ENCODE measurements at regions not wholly inside any gene's neighbourhood (a gene's known extent, or its start where the extent isn't known, plus 50 kb on each side); places are given as distances from the start of the nearest gene placed in this dataset.

DNA sequence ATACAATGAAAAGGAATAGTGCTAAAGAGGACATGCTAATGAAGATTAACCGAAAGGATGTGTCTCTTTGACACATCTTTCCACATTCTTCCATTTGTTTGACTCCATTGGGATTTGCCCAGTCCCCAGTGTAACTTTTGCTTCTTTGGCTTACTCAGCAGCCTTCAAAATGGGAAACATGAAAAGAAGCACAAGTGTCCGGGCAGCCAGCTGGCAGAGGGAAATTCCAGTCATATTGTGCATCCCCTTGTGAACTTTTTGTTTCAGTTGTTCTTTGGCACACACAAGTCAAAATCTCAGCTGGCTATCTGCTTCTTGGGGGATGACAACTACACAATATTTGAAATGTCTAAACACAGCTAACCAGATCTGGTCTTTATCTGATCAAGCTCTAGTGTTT is 157.4 kb downstream of the OGFRL1 start:
- Mint-ChIP-seq H3K4me1 (no peaks in the 10 kb centered on the region), H3K27me3 (no peaks in the 10 kb centered on the region), H3K4me3 (no peak overlapping the region), H3K27ac (no peak overlapping the region), H3K9me3 (peaks cover 0 to 5% (median 0%) of the 10 kb centered on the region in 7 donors), H3K36me3 (no peaks in the 10 kb centered on the region)
- Histone ChIP-seq H3K4me1 (ENCODE audit: control insufficient read depth, insufficient read depth, low read length, poor library complexity, severe bottlenecking) (no peaks in the 10 kb centered on the region), H3K4me3 (ENCODE audit: low read depth, low read length) (no peak overlapping the region), H3K27me3 (ENCODE audit: control insufficient read depth, insufficient read depth, low read length) (no peaks in the 10 kb centered on the region), H3K36me3 (ENCODE audit: control insufficient read depth, insufficient read depth, low read length) (no peaks in the 10 kb centered on the region), H3K27ac (ENCODE audit: insufficient read depth, low read length, poor library complexity, severe bottlenecking) (no peak overlapping the region), H3K9me3 (ENCODE audit: control insufficient read depth in 2 of 2, low read length in 2 of 2) (peaks cover 0 to 2% of the 10 kb centered on the region in 2 experiments)
- DNase-seq (no peak), ATAC-seq (ENCODE audit: low read depth in 2 of 2) (no peak)

DNA sequence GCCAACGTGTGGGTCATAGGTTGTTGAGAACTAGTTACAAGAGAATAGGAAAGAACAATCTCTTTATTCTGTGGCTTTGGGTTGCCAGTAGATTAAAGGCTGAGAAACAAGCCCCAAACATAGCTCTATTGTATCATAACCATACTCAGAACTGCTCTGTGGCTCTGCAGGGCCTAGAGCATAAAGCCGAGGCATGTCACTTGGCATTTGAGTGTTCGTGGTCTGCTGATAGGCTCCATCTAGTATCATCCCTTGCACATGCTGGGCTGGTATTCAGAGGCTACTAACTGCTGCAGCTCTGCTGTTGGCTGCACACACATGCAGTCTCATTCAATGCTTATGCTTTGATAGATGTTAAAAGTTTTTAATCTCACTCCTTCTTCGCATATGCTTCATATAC is 157.9 kb downstream of the OGFRL1 start:
- Histone ChIP-seq H3K4me1 (ENCODE audit: control insufficient read depth, insufficient read depth, low read length, poor library complexity, severe bottlenecking) (no peaks in the 10 kb centered on the region), H3K27me3 (ENCODE audit: control insufficient read depth, insufficient read depth, low read length) (no peaks in the 10 kb centered on the region), H3K36me3 (ENCODE audit: control insufficient read depth, insufficient read depth, low read length) (no peaks in the 10 kb centered on the region), H3K9me3 (ENCODE audit: control insufficient read depth in 2 of 2, low read length in 2 of 2) (peaks cover 0 to 2% of the 10 kb centered on the region in 2 experiments), H3K4me3 (ENCODE audit: low read depth, low read length) (no peak overlapping the region), H3K27ac (ENCODE audit: insufficient read depth, low read length, poor library complexity, severe bottlenecking) (no peak overlapping the region)
- DNase-seq (no peak), ATAC-seq (ENCODE audit: low read depth in 2 of 2) (no peak)
- Mint-ChIP-seq H3K27me3 (no peaks in the 10 kb centered on the region), H3K27ac (no peak overlapping the region), H3K4me1 (no peaks in the 10 kb centered on the region), H3K4me3 (no peak overlapping the region), H3K9me3 (peaks cover 0 to 5% (median 0%) of the 10 kb centered on the region in 7 donors), H3K36me3 (no peaks in the 10 kb centered on the region)

DNA sequence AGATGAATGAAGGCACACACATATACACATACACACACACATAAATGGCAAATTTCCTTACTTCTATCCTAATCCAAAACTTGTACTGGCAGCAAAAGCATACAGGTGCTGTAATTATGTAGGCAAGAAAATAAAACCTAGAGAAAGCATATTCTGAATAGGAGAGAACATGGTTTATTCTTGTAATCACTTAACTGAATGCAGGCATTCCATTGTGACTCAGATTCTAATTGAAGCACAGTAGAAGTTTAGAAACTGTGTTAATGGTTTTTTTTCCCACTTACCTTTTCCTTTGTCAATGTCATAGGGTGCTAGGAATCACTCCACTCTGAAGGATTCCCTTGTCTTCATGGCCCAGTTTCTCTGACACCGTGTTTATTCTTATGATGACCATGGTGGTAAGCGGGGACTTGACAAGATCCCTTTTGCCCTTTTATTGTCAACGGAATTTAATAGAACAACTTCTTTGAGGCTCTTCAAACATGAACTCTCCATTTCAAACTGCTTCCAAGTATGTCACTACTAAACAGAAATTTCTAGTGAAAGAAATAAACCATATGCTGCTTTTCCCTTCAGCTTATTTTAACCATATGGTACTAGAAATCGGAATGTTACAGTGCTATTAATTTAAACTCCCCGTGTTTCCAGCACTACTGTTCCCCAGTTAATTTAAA is 164.2 kb downstream of the OGFRL1 start:
- H3K4me3 Mint-ChIP-seq = no peak overlapping the region
- DNase-seq (no peak), ATAC-seq (ENCODE audit: low read depth in 2 of 2) (no peak)
- Histone ChIP-seq H3K27ac (ENCODE audit: insufficient read depth, low read length, poor library complexity, severe bottlenecking) (no peak overlapping the region), H3K27me3 (ENCODE audit: control insufficient read depth, insufficient read depth, low read length) (no peaks in the 10 kb centered on the region), H3K4me3 (ENCODE audit: low read depth, low read length) (no peak overlapping the region), H3K4me1 (ENCODE audit: control insufficient read depth, insufficient read depth, low read length, poor library complexity, severe bottlenecking) (no peaks in the 10 kb centered on the region), H3K9me3 (ENCODE audit: control insufficient read depth in 2 of 2, low read length in 2 of 2) (no peaks in the 10 kb centered on the region), H3K36me3 (ENCODE audit: control insufficient read depth, insufficient read depth, low read length) (no peaks in the 10 kb centered on the region)
- H3K9me3 Mint-ChIP-seq = peaks cover 0 to 3% (median 0%) of the 10 kb centered on the region in 7 donors
- no peaks in the 10 kb centered on the region for H3K4me1 Mint-ChIP-seq
- H3K36me3 Mint-ChIP-seq = no peaks in the 10 kb centered on the region
- no peaks in the 10 kb centered on the region for H3K27me3 Mint-ChIP-seq
- H3K27ac Mint-ChIP-seq = no peak overlapping the region

DNA sequence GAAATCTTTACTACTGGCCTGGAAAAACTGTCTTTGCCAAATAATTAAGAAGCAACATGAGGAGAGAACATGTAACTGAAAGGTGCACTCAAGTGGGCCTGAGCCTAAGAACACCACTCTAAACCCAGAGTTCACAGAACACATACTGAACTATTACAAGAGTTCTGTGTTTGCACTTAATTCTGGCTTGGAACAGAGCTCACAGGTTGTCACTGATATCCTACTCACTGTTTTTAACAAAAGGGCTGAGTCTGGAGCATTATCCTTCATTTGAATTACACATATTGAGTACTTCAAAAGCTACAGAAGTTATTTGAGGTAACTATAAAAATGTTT is 164.7 kb downstream of the OGFRL1 start:
- no peak for ATAC-seq (ENCODE audit: low read depth in 2 of 2)
- Histone ChIP-seq H3K4me1 (ENCODE audit: control insufficient read depth, insufficient read depth, low read length, poor library complexity, severe bottlenecking) (no peaks in the 10 kb centered on the region), H3K4me3 (ENCODE audit: low read depth, low read length) (no peak overlapping the region), H3K36me3 (ENCODE audit: control insufficient read depth, insufficient read depth, low read length) (no peaks in the 10 kb centered on the region), H3K9me3 (ENCODE audit: control insufficient read depth in 2 of 2, low read length in 2 of 2) (no peaks in the 10 kb centered on the region), H3K27me3 (ENCODE audit: control insufficient read depth, insufficient read depth, low read length) (no peaks in the 10 kb centered on the region), H3K27ac (ENCODE audit: insufficient read depth, low read length, poor library complexity, severe bottlenecking) (no peak overlapping the region)
- no peak for DNase-seq
- Mint-ChIP-seq H3K4me3 (no peak overlapping the region), H3K4me1 (no peaks in the 10 kb centered on the region), H3K27ac (no peak overlapping the region), H3K9me3 (peaks cover 0 to 3% (median 0%) of the 10 kb centered on the region in 7 donors), H3K36me3 (no peaks in the 10 kb centered on the region), H3K27me3 (no peaks in the 10 kb centered on the region)

DNA sequence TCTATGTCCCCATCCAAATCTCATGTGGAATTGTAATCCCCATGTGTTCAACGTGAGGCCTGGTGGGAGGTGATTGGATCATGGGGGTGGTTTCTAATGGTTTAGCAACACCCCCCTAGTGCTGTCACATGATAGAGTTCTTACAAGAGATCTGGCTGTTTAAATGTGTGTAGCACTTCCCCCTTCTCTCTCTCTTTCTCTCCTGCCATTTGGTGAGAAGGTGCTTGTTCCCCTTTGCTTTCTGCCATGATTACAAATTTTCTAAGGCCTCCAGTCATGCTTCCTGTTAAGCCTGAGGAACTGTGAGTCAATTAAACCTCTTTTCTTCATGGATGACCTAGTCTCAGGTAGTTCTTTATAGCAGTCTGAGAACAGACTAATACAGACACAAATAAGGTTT is 165.4 kb downstream of the OGFRL1 start:
- Histone ChIP-seq H3K27ac (ENCODE audit: insufficient read depth, low read length, poor library complexity, severe bottlenecking) (no peak overlapping the region), H3K4me3 (ENCODE audit: low read depth, low read length) (no peak overlapping the region), H3K9me3 (ENCODE audit: control insufficient read depth in 2 of 2, low read length in 2 of 2) (no peaks in the 10 kb centered on the region), H3K4me1 (ENCODE audit: control insufficient read depth, insufficient read depth, low read length, poor library complexity, severe bottlenecking) (no peaks in the 10 kb centered on the region), H3K27me3 (ENCODE audit: control insufficient read depth, insufficient read depth, low read length) (no peaks in the 10 kb centered on the region), H3K36me3 (ENCODE audit: control insufficient read depth, insufficient read depth, low read length) (no peaks in the 10 kb centered on the region)
- no peak overlapping the region for H3K27ac Mint-ChIP-seq
- H3K4me3 Mint-ChIP-seq = no peak overlapping the region
- H3K4me1 Mint-ChIP-seq = no peaks in the 10 kb centered on the region
- peaks cover 5% of the 10 kb centered on the region for H3K27me3 Mint-ChIP-seq
- H3K9me3 Mint-ChIP-seq = peaks cover 0 to 5% (median 0%) of the 10 kb centered on the region in 7 donors
- no peak for ATAC-seq (ENCODE audit: low read depth in 2 of 2)
- no peak for DNase-seq
- no peaks in the 10 kb centered on the region for H3K36me3 Mint-ChIP-seq

DNA sequence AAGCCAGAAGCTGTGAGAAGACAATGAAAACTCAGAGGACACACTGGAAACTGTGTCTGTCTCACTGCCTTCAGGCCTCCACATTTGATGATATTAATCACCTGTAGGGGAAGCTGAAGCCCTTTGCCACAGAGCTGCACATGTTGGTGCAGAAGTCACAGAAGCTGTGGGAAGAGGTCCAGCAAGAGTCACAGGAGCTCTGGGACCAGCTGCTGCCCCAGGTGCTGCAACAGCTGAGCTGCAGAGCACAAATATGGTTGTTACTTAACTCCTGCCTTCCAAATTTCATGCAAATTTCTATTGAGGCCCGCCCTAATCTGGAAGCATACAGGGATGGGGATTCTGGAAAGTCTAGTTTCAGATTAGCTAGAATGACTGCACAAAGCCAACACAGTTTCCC is 169.3 kb downstream of the OGFRL1 start:
- no peak overlapping the region for H3K27ac ChIP-seq (ENCODE audit: insufficient read depth, low read length, poor library complexity, severe bottlenecking)
- no peaks in the 10 kb centered on the region for H3K36me3 ChIP-seq (ENCODE audit: control insufficient read depth, insufficient read depth, low read length)
- H3K27ac Mint-ChIP-seq = no peak overlapping the region
- H3K27me3 Mint-ChIP-seq = peaks cover 5% of the 10 kb centered on the region
- H3K9me3 Mint-ChIP-seq = peaks cover 0 to 2% (median 0%) of the 10 kb centered on the region in 7 donors
- no peaks in the 10 kb centered on the region for H3K4me1 ChIP-seq (ENCODE audit: control insufficient read depth, insufficient read depth, low read length, poor library complexity, severe bottlenecking)
- DNase-seq = no peak
- peak overlapping the region in 1 of 4 donors; percentile 83 for H3K4me3 Mint-ChIP-seq
- H3K9me3 ChIP-seq (ENCODE audit: control insufficient read depth in 2 of 2, low read length in 2 of 2) = no peaks in the 10 kb centered on the region
- no peak for ATAC-seq (ENCODE audit: low read depth in 2 of 2)
- H3K27me3 ChIP-seq (ENCODE audit: control insufficient read depth, insufficient read depth, low read length) = no peaks in the 10 kb centered on the region
- H3K4me3 ChIP-seq (ENCODE audit: low read depth, low read length) = no peak overlapping the region
- H3K36me3 Mint-ChIP-seq = no peaks in the 10 kb centered on the region
- no peaks in the 10 kb centered on the region for H3K4me1 Mint-ChIP-seq

DNA sequence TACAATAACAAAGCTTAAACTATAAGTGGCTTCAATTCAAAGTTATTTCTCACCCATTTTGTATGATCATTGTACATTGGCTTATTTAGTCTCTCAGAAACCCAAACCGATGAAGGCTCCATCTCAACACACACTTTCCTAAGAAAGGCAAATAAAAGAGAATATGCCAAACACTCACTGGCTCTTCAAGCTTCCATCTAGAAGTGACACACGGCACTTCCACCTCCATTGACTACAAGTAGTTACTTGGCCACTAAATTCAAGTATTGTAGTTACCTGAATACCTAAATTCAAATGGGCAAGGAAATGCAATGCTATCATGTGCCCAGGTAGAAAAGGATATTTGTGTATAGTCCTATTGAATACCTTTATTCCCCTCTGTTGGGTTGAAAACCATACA is 170.6 kb downstream of the OGFRL1 start:
- peaks cover 5% of the 10 kb centered on the region for H3K27me3 Mint-ChIP-seq
- no peak overlapping the region for H3K27ac ChIP-seq (ENCODE audit: insufficient read depth, low read length, poor library complexity, severe bottlenecking)
- H3K36me3 Mint-ChIP-seq = no peaks in the 10 kb centered on the region
- H3K27ac Mint-ChIP-seq = no peak overlapping the region
- no peaks in the 10 kb centered on the region for H3K27me3 ChIP-seq (ENCODE audit: control insufficient read depth, insufficient read depth, low read length)
- H3K4me1 ChIP-seq (ENCODE audit: control insufficient read depth, insufficient read depth, low read length, poor library complexity, severe bottlenecking) = no peaks in the 10 kb centered on the region
- peaks cover 0 to 4% (median 2%) of the 10 kb centered on the region in 7 donors for H3K9me3 Mint-ChIP-seq
- ATAC-seq (ENCODE audit: low read depth in 2 of 2) (no peak), DNase-seq (no peak)
- H3K4me1 Mint-ChIP-seq = no peaks in the 10 kb centered on the region
- no peak overlapping the region for H3K4me3 ChIP-seq (ENCODE audit: low read depth, low read length)
- no peak overlapping the region for H3K4me3 Mint-ChIP-seq
- no peaks in the 10 kb centered on the region for H3K36me3 ChIP-seq (ENCODE audit: control insufficient read depth, insufficient read depth, low read length)
- H3K9me3 ChIP-seq (ENCODE audit: control insufficient read depth in 2 of 2, low read length in 2 of 2) = no peaks in the 10 kb centered on the region

DNA sequence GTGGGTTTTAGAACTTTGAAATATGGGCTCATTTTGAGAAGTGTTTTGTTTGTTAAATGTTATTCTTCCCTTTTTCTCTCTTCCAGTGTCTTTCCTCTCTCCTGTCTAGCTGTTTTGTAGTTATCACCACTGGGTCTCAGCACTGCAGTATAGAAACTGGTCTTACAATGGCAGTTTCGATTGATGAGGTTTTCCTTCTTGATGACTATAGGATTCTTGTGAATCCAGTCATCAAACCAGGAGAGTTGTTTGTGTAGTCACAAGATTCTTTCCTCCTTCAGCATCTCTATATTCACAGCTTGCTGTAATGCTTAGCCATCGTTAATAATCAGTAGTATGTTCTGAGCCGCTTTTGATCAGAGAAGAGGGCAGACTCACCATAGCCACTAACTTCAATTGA is 172.3 kb downstream of the OGFRL1 start:
- DNase-seq (no peak), ATAC-seq (ENCODE audit: low read depth in 2 of 2) (no peak)
- Histone ChIP-seq H3K36me3 (ENCODE audit: control insufficient read depth, insufficient read depth, low read length) (no peaks in the 10 kb centered on the region), H3K9me3 (ENCODE audit: control insufficient read depth in 2 of 2, low read length in 2 of 2) (no peaks in the 10 kb centered on the region), H3K27me3 (ENCODE audit: control insufficient read depth, insufficient read depth, low read length) (no peaks in the 10 kb centered on the region), H3K4me1 (ENCODE audit: control insufficient read depth, insufficient read depth, low read length, poor library complexity, severe bottlenecking) (no peaks in the 10 kb centered on the region), H3K4me3 (ENCODE audit: low read depth, low read length) (no peak overlapping the region), H3K27ac (ENCODE audit: insufficient read depth, low read length, poor library complexity, severe bottlenecking) (no peak overlapping the region)
- Mint-ChIP-seq H3K27me3 (peaks cover 5% of the 10 kb centered on the region), H3K27ac (no peak overlapping the region), H3K4me1 (no peaks in the 10 kb centered on the region), H3K9me3 (peaks cover 0 to 5% (median 2%) of the 10 kb centered on the region in 7 donors), H3K4me3 (no peak overlapping the region), H3K36me3 (no peaks in the 10 kb centered on the region)
